Endothelial cell of umbilical vein (primary cell): ENCODE measurements at regions not wholly inside any gene's neighbourhood (a gene's known extent, or its start where the extent isn't known, plus 50 kb on each side); places are given as distances from the start of the nearest gene placed in this dataset.

Experiments
- BruUV-seq: library from RNA; stranded (reverse); fragments of 400-500 nt; replicated peaks from 2 replicates; lab custom pipeline; 2021; lab: Mats Ljungman, UMichigan
- CTCF ChIA-PET: fragments of 300-600, 350-600 bp; sonication (Branson Sonifier 250); formaldehyde crosslinking; loops from one replicate; lab custom pipeline; 2021; ENCODE audit warnings: antibody characterized with exemption, inconsistent platforms; lab: Charles Lee
- POLR2A ChIA-PET: fragments of 300-600, 350-600 bp; sonication (Branson Sonifier 250); formaldehyde crosslinking; loops from one replicate; lab custom pipeline; 2021; ENCODE audit warnings: antibody characterized with exemption, inconsistent platforms; lab: Charles Lee
- DNase-seq: peaks from one replicate; pipeline ENCODE4 v3.0.0-alpha.2; 2011; ENCODE audit warnings: low read depth, low spot score
- FAIRE-seq: peaks from 2 replicates; lab custom pipeline; 2011; peaks lifted over from hg19 to GRCh38; lab: Jason Lieb, UNC
- H2AFZ ChIP-seq: 2 replicates; pipeline ENCODE4 v1.6.0; 2012; ENCODE audit warnings: low read depth, low read length, control low read depth, inconsistent platforms
- H3K27ac ChIP-seq: 2 replicates; pipeline ENCODE4 v1.5.1; 2011; ENCODE audit warnings: low read depth, mild to moderate bottlenecking, control low read depth, low read length, moderate library complexity; ENCODE audit not compliant: insufficient read depth
- H3K27me3 ChIP-seq, 2 experiments: 2 replicates each; pipeline versions ENCODE4 v1.6.0 to v1.6.1; 2011; ENCODE audit warnings: low read length in 2 of 2, mixed read lengths in 1 of 2; ENCODE audit not compliant: control insufficient read depth in 2 of 2, insufficient read depth in 2 of 2
- H3K36me3 ChIP-seq, 2 experiments: 2 replicates in 1 of 2; 3 replicates in 1 of 2; pipeline ENCODE4 v1.5.1; 2011; ENCODE audit warnings: low read length in 2 of 2, mild to moderate bottlenecking in 1 of 2, moderate library complexity in 1 of 2; ENCODE audit not compliant: control insufficient read depth in 2 of 2, insufficient read depth in 2 of 2; ENCODE audit errors: extremely low read depth in 1 of 2
- H3K4me1 ChIP-seq: 3 replicates; pipeline ENCODE4 v1.5.1; 2011; ENCODE audit warnings: mild to moderate bottlenecking, low read length; ENCODE audit not compliant: control insufficient read depth, insufficient read depth; ENCODE audit errors: extremely low read depth
- H3K4me2 ChIP-seq: 2 replicates; pipeline ENCODE4 v1.6.1; 2011; ENCODE audit warnings: low read length, control low read depth, mixed read lengths; ENCODE audit not compliant: insufficient read depth
- H3K4me3 ChIP-seq, 3 experiments: fragments of 200-600 bp in 1 of 3; sonication (generic), shearing (Covaris generic) in 1 of 3; replicated peaks in 1 of 3; 2 replicates each; pipeline ENCODE4 v1.5.1; 2011 to 2016; ENCODE audit warnings: control low read depth in 3 of 3, low read length in 3 of 3, mild to moderate bottlenecking in 2 of 3, inconsistent platforms in 1 of 3, low read depth in 1 of 3, moderate library complexity in 1 of 3; ENCODE audit not compliant: insufficient read depth in 1 of 3
- H3K79me2 ChIP-seq: 2 replicates; pipeline ENCODE4 v1.6.0; 2012; ENCODE audit warnings: low read length, inconsistent platforms; ENCODE audit not compliant: control insufficient read depth, insufficient read depth
- H3K9ac ChIP-seq: replicated peaks from 2 replicates; pipeline ENCODE3; 2011; ENCODE audit warnings: low read length, control low read depth; ENCODE audit not compliant: insufficient read depth; ENCODE audit errors: extremely low read depth
- H3K9me1 ChIP-seq: replicated peaks from 3 replicates; pipeline ENCODE4 v1.6.0; 2011; ENCODE audit warnings: mild to moderate bottlenecking, low read length; ENCODE audit not compliant: control insufficient read depth, insufficient read depth; ENCODE audit errors: extremely low read depth
- H3K9me3 ChIP-seq: replicated peaks from 2 replicates; pipeline ENCODE4 v1.5.1; 2012; ENCODE audit warnings: low read length, inconsistent platforms; ENCODE audit not compliant: control insufficient read depth, insufficient read depth
- H4K20me1 ChIP-seq: replicated peaks from 2 replicates; pipeline ENCODE3; 2011; ENCODE audit warnings: mild to moderate bottlenecking, low read length; ENCODE audit not compliant: control insufficient read depth, insufficient read depth; ENCODE audit errors: extremely low read depth
- CTCF ChIP-seq, 2 donors: IDR thresholded peaks; 1 replicate in 1 of 2; 2 replicates in 1 of 2; pipeline ENCODE4 v1.5.1; 2011; ENCODE audit warnings: low read length in 2 of 2, mild to moderate bottlenecking in 2 of 2, moderate library complexity in 2 of 2, control low read depth in 1 of 2, inconsistent platforms in 1 of 2, low read depth in 1 of 2; ENCODE audit not compliant: insufficient read depth in 1 of 2; ENCODE audit errors: extremely low read depth in 1 of 2
- EZH2 ChIP-seq: IDR thresholded peaks from 2 replicates; pipeline ENCODE4 v1.6.1; 2012; ENCODE audit warnings: borderline replicate concordance, low read depth, mild to moderate bottlenecking, moderate library complexity, low read length, inconsistent platforms; ENCODE audit not compliant: severe bottlenecking
- FOS ChIP-seq: IDR thresholded peaks from 2 replicates; pipeline ENCODE4 v1.6.1; 2011; ENCODE audit warnings: mild to moderate bottlenecking, low read length, moderate library complexity, borderline replicate concordance; ENCODE audit not compliant: insufficient read depth
- GATA2 ChIP-seq: IDR thresholded peaks from 2 replicates; pipeline ENCODE4 v1.7.0; 2011; ENCODE audit warnings: low read depth, mild to moderate bottlenecking, moderate library complexity, mixed read lengths, low read length; ENCODE audit not compliant: insufficient read length, insufficient read depth
- JUN ChIP-seq: IDR thresholded peaks from 2 replicates; pipeline ENCODE4 v1.6.1; 2011; ENCODE audit warnings: borderline replicate concordance, low read depth; ENCODE audit not compliant: insufficient read length, insufficient read depth
- MAX ChIP-seq: IDR thresholded peaks from 2 replicates; pipeline ENCODE4 v1.6.1; 2011; ENCODE audit not compliant: insufficient read depth, insufficient read length
- MYC ChIP-seq: IDR thresholded peaks from one replicate; pipeline ENCODE4 v1.6.1; 2011; ENCODE audit warnings: mild to moderate bottlenecking, low read depth, low read length
- POLR2A ChIP-seq: IDR thresholded peaks from 2 replicates; pipeline ENCODE4 v1.6.1; 2012; ENCODE audit warnings: low read depth, mild to moderate bottlenecking, control low read depth, low read length
- POLR2AphosphoS5 ChIP-seq: IDR thresholded peaks from 2 replicates; pipeline ENCODE4 v1.6.1; 2012; ENCODE audit warnings: low read depth, mild to moderate bottlenecking, control low read depth, low read length, moderate library complexity; ENCODE audit not compliant: insufficient read depth
- dilution Hi-C: fragments of 300-500 bp; cut with MboI; formaldehyde crosslinking; loops from one replicate; pipeline ENCODE4 v1.15.0; 2019; ENCODE audit warnings: low sequenced_read_pairs; ENCODE audit not compliant: extremely low pct_ligation_motif_present
- intact Hi-C: fragments of 100-400 bp; cut with micrococcal nuclease; formaldehyde crosslinking; loops from one replicate; pipeline ENCODE4 v1.10.0; 2022

GRCh38 chrX:42869659-42870476 lies 91.9 kb upstream of the PPP1R2C start:
- Histone ChIP-seq H4K20me1 (no peaks in the 10 kb centered on the region), H3K4me2 (no peak overlapping the region), H2AFZ (no peak overlapping the region), H3K36me3 (no peaks in the 10 kb centered on the region), H3K4me3 (no peak overlapping the region), H3K9me3 (no peaks in the 10 kb centered on the region), H3K9ac (no peak overlapping the region), H3K79me2 (no peaks in the 10 kb centered on the region), H3K9me1 (no peaks in the 10 kb centered on the region), H3K4me1 (no peaks in the 10 kb centered on the region), H3K27ac (no peak overlapping the region), H3K27me3 (no peaks in the 10 kb centered on the region)
- FAIRE-seq = no peak
- TF ChIP-seq MAX (no peak), POLR2A (no peak), JUN (no peak), GATA2 (no peak), CTCF (IDR thresholded peaks at IDR 0.05; ENCODE audit: extremely low read depth in 1 of 2, insufficient read depth in 1 of 2, low read depth in 1 of 2, low read length in 2 of 2) (no peak), POLR2AphosphoS5 (no peak), FOS (no peak), MYC (no peak), EZH2 (no peak)
- dilution Hi-C loops (no loop called here), intact Hi-C loops (no loop called here)
- BruUV-seq = no TSS peak
- no peak for DNase-seq
- CTCF ChIA-PET = no interaction called here
- POLR2A ChIA-PET = no interaction called here
